HCT116 (cell line): ENCODE measurements at regions not wholly inside any gene's neighbourhood (a gene's known extent, or its start where the extent isn't known, plus 50 kb on each side); places are given as distances from the start of the nearest gene placed in this dataset.

Source experiments
- EZH2 ChIP-seq: fragments of 200-600 bp; sonication (generic); IDR thresholded peaks from 2 replicates; pipeline ENCODE4 v1.6.1; 2017; ENCODE audit warnings: antibody characterized with exemption, mixed run types
- POLR2A ChIP-seq: IDR thresholded peaks from 2 replicates; pipeline ENCODE4 v1.7.0; 2011; ENCODE audit warnings: borderline replicate concordance; ENCODE audit not compliant: insufficient read depth, insufficient read length; ENCODE audit errors: extremely low read depth
- POLR2AphosphoS5 ChIP-seq: IDR thresholded peaks from 2 replicates; pipeline ENCODE4 v1.6.1; 2011; ENCODE audit warnings: mild to moderate bottlenecking, low read depth, low read length, moderate library complexity
- SP1 ChIP-seq: IDR thresholded peaks from 2 replicates; pipeline ENCODE4 v1.6.1; 2012; ENCODE audit warnings: low read depth
- YY1 ChIP-seq: IDR thresholded peaks from 2 replicates; pipeline ENCODE4 v1.6.1; 2011; ENCODE audit warnings: low read length, low read depth, moderate library complexity, mild to moderate bottlenecking; ENCODE audit not compliant: insufficient replicate concordance; ENCODE audit errors: extremely low read depth
- ZFX ChIP-seq: fragments of 450-650 bp; IDR thresholded peaks from 2 replicates; pipeline ENCODE4 v1.6.1; 2017
- TF ChIP-seq, protein P1 (sequence below), 3 experiments: fragments of 200-600 bp in 1 of 3; sonication (generic) in 1 of 3; IDR thresholded peaks in 2 of 3; conservative IDR thresholded peaks in 1 of 3; 2 replicates each; pipeline ENCODE4 v1.5.1; 2012 to 2017; ENCODE audit warnings: low read depth in 2 of 3, low read length in 2 of 3, antibody characterized with exemption in 1 of 3, borderline replicate concordance in 1 of 3, control low read depth in 1 of 3, mild to moderate bottlenecking in 1 of 3, mixed read lengths in 1 of 3, mixed run types in 1 of 3, moderate library complexity in 1 of 3; ENCODE audit not compliant: insufficient read depth in 1 of 3
- TF ChIP-seq, protein P2 (sequence below): IDR thresholded peaks from 2 replicates; pipeline ENCODE4 v1.6.1; 2012; ENCODE audit warnings: low read depth

DNA sequence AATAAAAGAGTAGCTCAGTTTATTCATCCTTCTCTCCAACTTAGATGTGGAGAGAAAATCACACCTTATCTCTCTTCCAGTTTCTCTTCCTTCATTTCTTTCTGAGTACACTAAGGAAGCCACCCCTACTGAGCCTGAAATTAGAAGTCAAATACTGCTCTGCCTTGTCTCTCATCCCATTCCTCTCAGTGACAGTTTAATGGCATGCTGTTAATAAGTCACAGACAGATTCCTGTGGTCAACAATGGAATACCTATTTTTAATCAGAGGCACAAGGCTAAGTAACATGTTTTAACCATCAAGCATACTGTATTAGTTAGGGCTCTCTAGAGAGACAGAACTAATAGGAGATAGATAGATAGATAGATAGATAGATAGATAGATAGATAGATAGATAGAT, 253.2 kb downstream of the HTR7 start:
- TF ChIP-seq SP1 (no peak), YY1 (no peak), POLR2AphosphoS5 (no peak), ZFX (no peak), POLR2A (no peak), EZH2 (no peak)
- TF ChIP-seq, protein P1, sequence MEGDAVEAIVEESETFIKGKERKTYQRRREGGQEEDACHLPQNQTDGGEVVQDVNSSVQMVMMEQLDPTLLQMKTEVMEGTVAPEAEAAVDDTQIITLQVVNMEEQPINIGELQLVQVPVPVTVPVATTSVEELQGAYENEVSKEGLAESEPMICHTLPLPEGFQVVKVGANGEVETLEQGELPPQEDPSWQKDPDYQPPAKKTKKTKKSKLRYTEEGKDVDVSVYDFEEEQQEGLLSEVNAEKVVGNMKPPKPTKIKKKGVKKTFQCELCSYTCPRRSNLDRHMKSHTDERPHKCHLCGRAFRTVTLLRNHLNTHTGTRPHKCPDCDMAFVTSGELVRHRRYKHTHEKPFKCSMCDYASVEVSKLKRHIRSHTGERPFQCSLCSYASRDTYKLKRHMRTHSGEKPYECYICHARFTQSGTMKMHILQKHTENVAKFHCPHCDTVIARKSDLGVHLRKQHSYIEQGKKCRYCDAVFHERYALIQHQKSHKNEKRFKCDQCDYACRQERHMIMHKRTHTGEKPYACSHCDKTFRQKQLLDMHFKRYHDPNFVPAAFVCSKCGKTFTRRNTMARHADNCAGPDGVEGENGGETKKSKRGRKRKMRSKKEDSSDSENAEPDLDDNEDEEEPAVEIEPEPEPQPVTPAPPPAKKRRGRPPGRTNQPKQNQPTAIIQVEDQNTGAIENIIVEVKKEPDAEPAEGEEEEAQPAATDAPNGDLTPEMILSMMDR (IDR thresholded peaks at IDR 0.05 in 2 of 3, conservative IDR thresholded peaks at IDR 0.05 in 1 of 3; ENCODE audit: borderline replicate concordance in 1 of 3, insufficient read depth in 1 of 3, low read depth in 2 of 3, low read length in 2 of 3): no peak
- TF ChIP-seq, protein P2, sequence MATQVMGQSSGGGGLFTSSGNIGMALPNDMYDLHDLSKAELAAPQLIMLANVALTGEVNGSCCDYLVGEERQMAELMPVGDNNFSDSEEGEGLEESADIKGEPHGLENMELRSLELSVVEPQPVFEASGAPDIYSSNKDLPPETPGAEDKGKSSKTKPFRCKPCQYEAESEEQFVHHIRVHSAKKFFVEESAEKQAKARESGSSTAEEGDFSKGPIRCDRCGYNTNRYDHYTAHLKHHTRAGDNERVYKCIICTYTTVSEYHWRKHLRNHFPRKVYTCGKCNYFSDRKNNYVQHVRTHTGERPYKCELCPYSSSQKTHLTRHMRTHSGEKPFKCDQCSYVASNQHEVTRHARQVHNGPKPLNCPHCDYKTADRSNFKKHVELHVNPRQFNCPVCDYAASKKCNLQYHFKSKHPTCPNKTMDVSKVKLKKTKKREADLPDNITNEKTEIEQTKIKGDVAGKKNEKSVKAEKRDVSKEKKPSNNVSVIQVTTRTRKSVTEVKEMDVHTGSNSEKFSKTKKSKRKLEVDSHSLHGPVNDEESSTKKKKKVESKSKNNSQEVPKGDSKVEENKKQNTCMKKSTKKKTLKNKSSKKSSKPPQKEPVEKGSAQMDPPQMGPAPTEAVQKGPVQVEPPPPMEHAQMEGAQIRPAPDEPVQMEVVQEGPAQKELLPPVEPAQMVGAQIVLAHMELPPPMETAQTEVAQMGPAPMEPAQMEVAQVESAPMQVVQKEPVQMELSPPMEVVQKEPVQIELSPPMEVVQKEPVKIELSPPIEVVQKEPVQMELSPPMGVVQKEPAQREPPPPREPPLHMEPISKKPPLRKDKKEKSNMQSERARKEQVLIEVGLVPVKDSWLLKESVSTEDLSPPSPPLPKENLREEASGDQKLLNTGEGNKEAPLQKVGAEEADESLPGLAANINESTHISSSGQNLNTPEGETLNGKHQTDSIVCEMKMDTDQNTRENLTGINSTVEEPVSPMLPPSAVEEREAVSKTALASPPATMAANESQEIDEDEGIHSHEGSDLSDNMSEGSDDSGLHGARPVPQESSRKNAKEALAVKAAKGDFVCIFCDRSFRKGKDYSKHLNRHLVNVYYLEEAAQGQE: no peak
